B cell (primary cell): ENCODE measurements at regions not wholly inside any gene's neighbourhood (a gene's known extent, or its start where the extent isn't known, plus 50 kb on each side); places are given as distances from the start of the nearest gene placed in this dataset.

Experiments
- ATAC-seq: fragments of 200-7000 bp; cut with Tn5 transposase; one replicate; pipeline ENCODE4 v1.10.0; 2021; ENCODE audit warnings: low read depth, mild to moderate bottlenecking, moderate number of reproducible peaks, moderate library complexity
- CTCF ChIA-PET: fragments of 350-600 bp; sonication (Branson Sonifier 250); formaldehyde crosslinking; loops from one replicate; lab custom pipeline; 2021; ENCODE audit warnings: antibody characterized with exemption, inconsistent platforms; lab: Charles Lee
- POLR2A ChIA-PET: fragments of 350-600 bp; sonication (Branson Sonifier 250); formaldehyde crosslinking; loops from one replicate; lab custom pipeline; 2021; ENCODE audit warnings: antibody characterized with exemption; lab: Charles Lee
- DNase-seq: peaks from one replicate; pipeline ENCODE4 v3.0.0; 2013
- H2AFZ ChIP-seq: 2 replicates; pipeline ENCODE4 v1.6.1; 2012; ENCODE audit warnings: mild to moderate bottlenecking, low read depth, low read length; ENCODE audit not compliant: insufficient read depth, poor library complexity, severe bottlenecking
- H3K27ac ChIP-seq, 2 donors: 1 replicate in 1 of 2; 2 replicates in 1 of 2; pipeline ENCODE4 v1.5.1; 2012 to 2013; ENCODE audit warnings: low read length in 2 of 2, mild to moderate bottlenecking in 2 of 2, moderate library complexity in 1 of 2
- H3K27me3 ChIP-seq, 4 experiments: fragments of 200-600 bp in 1 of 4; sonication (generic) in 1 of 4; replicated peaks in 1 of 4; 1 replicate in 2 of 4; 2 replicates in 2 of 4; pipeline versions ENCODE4 v1.6.1 to v1.7.0; 2013 to 2016; ENCODE audit warnings: low read length in 3 of 4, mild to moderate bottlenecking in 2 of 4, mixed read lengths in 1 of 4, moderate library complexity in 1 of 4; ENCODE audit not compliant: insufficient read depth in 4 of 4, control insufficient read depth in 3 of 4; ENCODE audit errors: control extremely low read depth in 1 of 4
- H3K36me3 ChIP-seq, 2 experiments: replicated peaks in 1 of 2; 1 replicate in 1 of 2; 2 replicates in 1 of 2; pipeline versions ENCODE4 v1.6.1 to v1.7.1; 2013; ENCODE audit warnings: low read length in 1 of 2; ENCODE audit not compliant: insufficient read depth in 2 of 2, control insufficient read depth in 1 of 2; ENCODE audit errors: control extremely low read depth in 1 of 2, extremely low read depth in 1 of 2
- H3K4me1 ChIP-seq, 2 donors: fragments of 200-600 bp in 1 of 2; sonication (generic) in 1 of 2; 1 replicate in 1 of 2; 2 replicates in 1 of 2; pipeline versions ENCODE4 v1.5.1 to v1.6.1; 2013 to 2017; ENCODE audit warnings: low read length in 2 of 2; ENCODE audit not compliant: control insufficient read depth in 2 of 2, insufficient read depth in 2 of 2
- H3K4me2 ChIP-seq: replicated peaks from 2 replicates; pipeline ENCODE3; 2012; ENCODE audit warnings: mild to moderate bottlenecking, low read depth, low read length; ENCODE audit not compliant: poor library complexity, severe bottlenecking
- H3K4me3 ChIP-seq, 5 experiments: fragments of 200-600 bp in 1 of 5; sonication (generic) in 1 of 5; 1 replicate in 3 of 5; 2 replicates in 2 of 5; pipeline versions ENCODE4 v1.5.1 to v1.7.0; 2011 to 2016; ENCODE audit warnings: low read length in 4 of 5, mild to moderate bottlenecking in 4 of 5, low read depth in 2 of 5, control low read depth in 1 of 5, moderate library complexity in 1 of 5; ENCODE audit not compliant: insufficient read depth in 1 of 5; ENCODE audit errors: control extremely low read depth in 1 of 5, extremely low read depth in 1 of 5
- H3K79me2 ChIP-seq: fragments of 200-600 bp; sonication (generic); one replicate; pipeline ENCODE4 v1.6.0; 2016; ENCODE audit warnings: low read length; ENCODE audit not compliant: control insufficient read depth, insufficient read depth
- H3K9ac ChIP-seq: fragments of 200-600 bp; sonication (generic); 2 replicates; pipeline ENCODE4 v1.6.1; 2017; ENCODE audit warnings: mild to moderate bottlenecking, low read length, moderate library complexity
- H3K9me3 ChIP-seq, 3 donors: one replicate each; pipeline versions ENCODE4 v1.6.1 to v1.7.1; 2013; ENCODE audit warnings: low read length in 2 of 3; ENCODE audit not compliant: control insufficient read depth in 2 of 3, insufficient read depth in 1 of 3; ENCODE audit errors: control extremely low read depth in 1 of 3
- H4K20me1 ChIP-seq: 2 replicates; pipeline ENCODE4 v1.6.0; 2012; ENCODE audit warnings: mild to moderate bottlenecking, low read length; ENCODE audit not compliant: insufficient read depth, control insufficient read depth, poor library complexity, severe bottlenecking
- H3K27ac Mint-ChIP-seq: one replicate; pipeline ENCODE4 v1.8.0; 2021; ENCODE audit warnings: mixed read lengths
- H3K27me3 Mint-ChIP-seq: one replicate; pipeline ENCODE4 v1.8.0; 2021; ENCODE audit warnings: mixed read lengths
- H3K4me1 Mint-ChIP-seq: one replicate; pipeline ENCODE4 v1.8.0; 2021; ENCODE audit warnings: mixed read lengths
- H3K4me3 Mint-ChIP-seq: one replicate; pipeline ENCODE4 v1.8.0; 2021; ENCODE audit warnings: mixed read lengths
- H3K9me3 Mint-ChIP-seq: one replicate; pipeline ENCODE4 v1.8.0; 2022; ENCODE audit warnings: mixed read lengths; ENCODE audit not compliant: insufficient read depth
- CTCF ChIP-seq: fragments of 200-600 bp; IDR thresholded peaks from one replicate; pipeline ENCODE4 v1.8.0; 2022; ENCODE audit warnings: antibody characterized with exemption, mild to moderate bottlenecking
- EZH2 ChIP-seq: IDR thresholded peaks from 2 replicates; pipeline ENCODE4 v1.6.1; 2012; ENCODE audit warnings: borderline replicate concordance, low read depth, mild to moderate bottlenecking, moderate library complexity, low read length; ENCODE audit not compliant: insufficient read depth, poor library complexity, severe bottlenecking
- WGBS: methylation state at CpG from one replicate; pipeline ENCODE4 v1.1.5; 2013; ENCODE audit warnings: missing lambda C conversion rate; ENCODE audit not compliant: insufficient coverage; 5-methylcytosine and 5-hydroxymethylcytosine counted together
- intact Hi-C: fragments of 100-400 bp; cut with micrococcal nuclease; formaldehyde crosslinking; loops from one replicate; pipeline ENCODE4 v1.10.0; 2022

GRCh38 chr3:40911928-40912327, 287.4 kb upstream of the CTNNB1 start:
- H2AFZ ChIP-seq, result no peak overlapping the region
- no peaks in the 10 kb centered on the region for H3K36me3 ChIP-seq
- no peaks in the 10 kb centered on the region for H4K20me1 ChIP-seq
- ATAC-seq (no peak), DNase-seq (no peak)
- TF ChIP-seq EZH2 (no peak), CTCF (no peak)
- no peak overlapping the region for H3K27ac Mint-ChIP-seq
- H3K9me3 Mint-ChIP-seq, result no peaks in the 10 kb centered on the region
- ChIA-PET POLR2A (no interaction called here), CTCF (interaction anchor here (1.7 kb wide), 1 partner anchor 328 kb away, joined by 4 read pairs; no protein-coding TSS in a partner anchor)
- H3K4me1 Mint-ChIP-seq, result no peaks in the 10 kb centered on the region
- H3K27ac ChIP-seq, result no peak overlapping the region
- no peak overlapping the region for H3K4me3 ChIP-seq
- no peak overlapping the region for H3K4me3 Mint-ChIP-seq
- no peaks in the 10 kb centered on the region for H3K27me3 ChIP-seq
- H3K27me3 Mint-ChIP-seq, result peaks cover 13% of the 10 kb centered on the region
- H3K9me3 ChIP-seq, result no peaks in the 10 kb centered on the region
- WGBS, result no CpG with 5 or more reads among the region's 1 CpG
- no peaks in the 10 kb centered on the region for H3K79me2 ChIP-seq
- intact Hi-C loops, result no loop called here
- no peaks in the 10 kb centered on the region for H3K4me1 ChIP-seq
- no peak overlapping the region for H3K4me2 ChIP-seq
- H3K9ac ChIP-seq, result no peak overlapping the region

GRCh38 chr3:40912461-40912860, 286.8 kb upstream of the CTNNB1 start:
- H3K79me2 ChIP-seq, result no peaks in the 10 kb centered on the region
- TF ChIP-seq CTCF (no peak), EZH2 (no peak)
- 100% methylated on average over 3 of the region's 4 CpGs for WGBS
- no peaks in the 10 kb centered on the region for H3K4me1 ChIP-seq
- H3K9ac ChIP-seq, result no peak overlapping the region
- no peak overlapping the region for H3K4me3 ChIP-seq
- H3K9me3 ChIP-seq, result no peaks in the 10 kb centered on the region
- H3K27ac ChIP-seq, result no peak overlapping the region
- DNase-seq (no peak), ATAC-seq (no peak)
- intact Hi-C loops, result no loop called here
- no peak overlapping the region for H3K4me2 ChIP-seq
- peaks cover 13% of the 10 kb centered on the region for H3K27me3 Mint-ChIP-seq
- no peaks in the 10 kb centered on the region for H3K4me1 Mint-ChIP-seq
- no peaks in the 10 kb centered on the region for H3K27me3 ChIP-seq
- POLR2A ChIA-PET, result no interaction called here
- no peak overlapping the region for H3K27ac Mint-ChIP-seq
- H3K4me3 Mint-ChIP-seq, result no peak overlapping the region
- H3K9me3 Mint-ChIP-seq, result no peaks in the 10 kb centered on the region
- no peaks in the 10 kb centered on the region for H4K20me1 ChIP-seq
- CTCF ChIA-PET, result interaction anchor here (1.2 to 1.7 kb wide), 2 partner anchors 59 to 329 kb away, joined by 3 to 4 read pairs; no protein-coding TSS in a partner anchor
- no peaks in the 10 kb centered on the region for H3K36me3 ChIP-seq
- no peak overlapping the region for H2AFZ ChIP-seq
